Panc1 (cell line): ENCODE measurements at regions not wholly inside any gene's neighbourhood (a gene's known extent, or its start where the extent isn't known, plus 50 kb on each side); places are given as distances from the start of the nearest gene placed in this dataset.

ENCODE experiments used
- ATAC-seq: fragments of 200-7000 bp; cut with Tn5 transposase; 2 replicates; pipeline ENCODE4 v1.9.1; 2020; ENCODE audit warnings: mild to moderate bottlenecking, moderate library complexity
- BruUV-seq: library from RNA; stranded (reverse); fragments of 400-500 nt; replicated peaks from 2 replicates; lab custom pipeline; 2021; lab: Mats Ljungman, UMichigan
- CTCF ChIA-PET: fragments of 300-600 bp; sonication (Branson Sonifier 250); formaldehyde crosslinking; loops from one replicate; lab custom pipeline; 2022; ENCODE audit warnings: antibody characterized with exemption; lab: Charles Lee
- POLR2A ChIA-PET: fragments of 300-600 bp; sonication (Branson Sonifier 250); formaldehyde crosslinking; loops from one replicate; lab custom pipeline; 2022; ENCODE audit warnings: antibody characterized with exemption; lab: Charles Lee
- DNase-seq: peaks from one replicate; pipeline ENCODE4 v3.0.0-alpha.2; 2010; ENCODE audit warnings: low read depth, low spot score
- H3K27ac ChIP-seq: 2 replicates; pipeline ENCODE4 v1.5.1; 2011; ENCODE audit warnings: mild to moderate bottlenecking, low read length, inconsistent platforms
- H3K27me3 ChIP-seq: fragments of 200-500 bp; sonication (Bioruptor generic); 2 replicates; pipeline ENCODE4 v1.6.0; 2014; ENCODE audit warnings: low read length, inconsistent platforms; ENCODE audit not compliant: control insufficient read depth, insufficient read depth
- H3K36me3 ChIP-seq: fragments of 200-500 bp; sonication (Bioruptor generic); 2 replicates; pipeline ENCODE4 v1.5.1; 2014; ENCODE audit warnings: inconsistent platforms, mild to moderate bottlenecking, low read length, moderate library complexity; ENCODE audit not compliant: control insufficient read depth, insufficient read depth
- H3K4me1 ChIP-seq: 2 replicates; pipeline ENCODE4 v1.5.1; 2011; ENCODE audit warnings: inconsistent platforms, mild to moderate bottlenecking, low read length, moderate library complexity; ENCODE audit not compliant: control insufficient read depth, insufficient read depth
- H3K4me3 ChIP-seq, 2 experiments: 2 replicates each; pipeline ENCODE4 v1.5.1; 2011 to 2012; ENCODE audit warnings: low read depth in 2 of 2, low read length in 2 of 2, mild to moderate bottlenecking in 2 of 2, inconsistent platforms in 1 of 2, moderate library complexity in 1 of 2
- H3K9me3 ChIP-seq: fragments of 200-500 bp; sonication (Bioruptor generic); 2 replicates; pipeline ENCODE4 v1.5.1; 2014; ENCODE audit warnings: low read depth, mild to moderate bottlenecking, inconsistent platforms, low read length, moderate library complexity; ENCODE audit not compliant: control insufficient read depth, insufficient read depth
- POLR2AphosphoS5 ChIP-seq: IDR thresholded peaks from 2 replicates; pipeline ENCODE4 v1.6.1; 2012; ENCODE audit warnings: mild to moderate bottlenecking, low read depth, low read length, moderate library complexity
- SIN3A ChIP-seq: IDR thresholded peaks from 2 replicates; pipeline ENCODE4 v1.6.1; 2012; ENCODE audit warnings: low read depth, mild to moderate bottlenecking, low read length, moderate library complexity, borderline replicate concordance; ENCODE audit not compliant: insufficient read depth
- TCF7L2 ChIP-seq: IDR thresholded peaks from 2 replicates; pipeline ENCODE4 v1.6.1; 2011; ENCODE audit warnings: mild to moderate bottlenecking, low read depth, low read length, inconsistent platforms
- in situ Hi-C: cut with HindIII; loops from 2 replicates; pipeline ENCODE4 v1.10.0; 2016; ENCODE audit warnings: low sequenced_read_pairs, low pct_unique_long_range_greater_than_20kb
- intact Hi-C: fragments of 100-400 bp; cut with micrococcal nuclease; formaldehyde crosslinking; loops from one replicate; pipeline ENCODE4 v1.10.0; 2022; ENCODE audit not compliant: unreplicated experiment
- TF ChIP-seq, protein P1 (sequence below), 2 experiments: IDR thresholded peaks; 2 replicates each; pipeline ENCODE4 v1.6.1; 2011 to 2012; ENCODE audit warnings: low read depth in 2 of 2, control low read depth in 1 of 2, low read length in 1 of 2, mild to moderate bottlenecking in 1 of 2, moderate library complexity in 1 of 2; ENCODE audit not compliant: insufficient read depth in 1 of 2
- TF ChIP-seq, protein P2 (sequence below): fragments of 450-650 bp; IDR thresholded peaks from 2 replicates; pipeline ENCODE4 v1.5.1; 2017; ENCODE audit warnings: mild to moderate bottlenecking

DNA sequence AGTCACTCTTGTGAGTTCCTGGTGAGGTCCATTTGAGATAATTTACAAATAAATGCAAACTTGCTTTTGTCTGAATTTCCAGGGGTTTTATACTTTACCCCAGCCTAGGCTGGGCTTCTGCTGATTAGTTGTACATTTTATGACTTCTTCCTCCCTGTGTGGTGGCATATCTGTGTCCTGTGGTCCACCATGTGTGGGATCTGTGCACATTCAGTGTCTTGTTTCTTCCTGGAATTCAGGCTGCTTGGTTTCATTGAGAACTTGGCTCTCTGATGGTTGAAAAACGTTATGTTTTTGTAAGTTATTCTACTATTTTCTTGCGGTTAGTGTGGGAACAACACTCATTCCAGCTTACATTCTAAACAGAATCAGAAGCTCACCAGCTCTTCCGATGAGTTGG lies 523.4 kb upstream of the PFKP start:
- DNase-seq (no peak), ATAC-seq (no peak)
- no peaks in the 10 kb centered on the region for H3K27me3 ChIP-seq
- in situ Hi-C loops, result no loop called here
- CTCF ChIA-PET, result no interaction called here
- POLR2A ChIA-PET, result no interaction called here
- H3K4me3 ChIP-seq, result no peak overlapping the region
- TF ChIP-seq TCF7L2, result no peak
- TF ChIP-seq SIN3A, result no peak
- TF ChIP-seq, protein P1, sequence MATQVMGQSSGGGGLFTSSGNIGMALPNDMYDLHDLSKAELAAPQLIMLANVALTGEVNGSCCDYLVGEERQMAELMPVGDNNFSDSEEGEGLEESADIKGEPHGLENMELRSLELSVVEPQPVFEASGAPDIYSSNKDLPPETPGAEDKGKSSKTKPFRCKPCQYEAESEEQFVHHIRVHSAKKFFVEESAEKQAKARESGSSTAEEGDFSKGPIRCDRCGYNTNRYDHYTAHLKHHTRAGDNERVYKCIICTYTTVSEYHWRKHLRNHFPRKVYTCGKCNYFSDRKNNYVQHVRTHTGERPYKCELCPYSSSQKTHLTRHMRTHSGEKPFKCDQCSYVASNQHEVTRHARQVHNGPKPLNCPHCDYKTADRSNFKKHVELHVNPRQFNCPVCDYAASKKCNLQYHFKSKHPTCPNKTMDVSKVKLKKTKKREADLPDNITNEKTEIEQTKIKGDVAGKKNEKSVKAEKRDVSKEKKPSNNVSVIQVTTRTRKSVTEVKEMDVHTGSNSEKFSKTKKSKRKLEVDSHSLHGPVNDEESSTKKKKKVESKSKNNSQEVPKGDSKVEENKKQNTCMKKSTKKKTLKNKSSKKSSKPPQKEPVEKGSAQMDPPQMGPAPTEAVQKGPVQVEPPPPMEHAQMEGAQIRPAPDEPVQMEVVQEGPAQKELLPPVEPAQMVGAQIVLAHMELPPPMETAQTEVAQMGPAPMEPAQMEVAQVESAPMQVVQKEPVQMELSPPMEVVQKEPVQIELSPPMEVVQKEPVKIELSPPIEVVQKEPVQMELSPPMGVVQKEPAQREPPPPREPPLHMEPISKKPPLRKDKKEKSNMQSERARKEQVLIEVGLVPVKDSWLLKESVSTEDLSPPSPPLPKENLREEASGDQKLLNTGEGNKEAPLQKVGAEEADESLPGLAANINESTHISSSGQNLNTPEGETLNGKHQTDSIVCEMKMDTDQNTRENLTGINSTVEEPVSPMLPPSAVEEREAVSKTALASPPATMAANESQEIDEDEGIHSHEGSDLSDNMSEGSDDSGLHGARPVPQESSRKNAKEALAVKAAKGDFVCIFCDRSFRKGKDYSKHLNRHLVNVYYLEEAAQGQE (IDR thresholded peaks at IDR 0.05; ENCODE audit: insufficient read depth in 1 of 2, low read depth in 2 of 2, low read length in 1 of 2), result no peak
- no peak for TF ChIP-seq POLR2AphosphoS5
- TF ChIP-seq, protein P2, sequence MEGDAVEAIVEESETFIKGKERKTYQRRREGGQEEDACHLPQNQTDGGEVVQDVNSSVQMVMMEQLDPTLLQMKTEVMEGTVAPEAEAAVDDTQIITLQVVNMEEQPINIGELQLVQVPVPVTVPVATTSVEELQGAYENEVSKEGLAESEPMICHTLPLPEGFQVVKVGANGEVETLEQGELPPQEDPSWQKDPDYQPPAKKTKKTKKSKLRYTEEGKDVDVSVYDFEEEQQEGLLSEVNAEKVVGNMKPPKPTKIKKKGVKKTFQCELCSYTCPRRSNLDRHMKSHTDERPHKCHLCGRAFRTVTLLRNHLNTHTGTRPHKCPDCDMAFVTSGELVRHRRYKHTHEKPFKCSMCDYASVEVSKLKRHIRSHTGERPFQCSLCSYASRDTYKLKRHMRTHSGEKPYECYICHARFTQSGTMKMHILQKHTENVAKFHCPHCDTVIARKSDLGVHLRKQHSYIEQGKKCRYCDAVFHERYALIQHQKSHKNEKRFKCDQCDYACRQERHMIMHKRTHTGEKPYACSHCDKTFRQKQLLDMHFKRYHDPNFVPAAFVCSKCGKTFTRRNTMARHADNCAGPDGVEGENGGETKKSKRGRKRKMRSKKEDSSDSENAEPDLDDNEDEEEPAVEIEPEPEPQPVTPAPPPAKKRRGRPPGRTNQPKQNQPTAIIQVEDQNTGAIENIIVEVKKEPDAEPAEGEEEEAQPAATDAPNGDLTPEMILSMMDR, result no peak
- no peak overlapping the region for H3K27ac ChIP-seq
- no peaks in the 10 kb centered on the region for H3K9me3 ChIP-seq
- no TSS peak for BruUV-seq
- no peaks in the 10 kb centered on the region for H3K36me3 ChIP-seq
- no peaks in the 10 kb centered on the region for H3K4me1 ChIP-seq
- intact Hi-C loops, result no loop called here

DNA sequence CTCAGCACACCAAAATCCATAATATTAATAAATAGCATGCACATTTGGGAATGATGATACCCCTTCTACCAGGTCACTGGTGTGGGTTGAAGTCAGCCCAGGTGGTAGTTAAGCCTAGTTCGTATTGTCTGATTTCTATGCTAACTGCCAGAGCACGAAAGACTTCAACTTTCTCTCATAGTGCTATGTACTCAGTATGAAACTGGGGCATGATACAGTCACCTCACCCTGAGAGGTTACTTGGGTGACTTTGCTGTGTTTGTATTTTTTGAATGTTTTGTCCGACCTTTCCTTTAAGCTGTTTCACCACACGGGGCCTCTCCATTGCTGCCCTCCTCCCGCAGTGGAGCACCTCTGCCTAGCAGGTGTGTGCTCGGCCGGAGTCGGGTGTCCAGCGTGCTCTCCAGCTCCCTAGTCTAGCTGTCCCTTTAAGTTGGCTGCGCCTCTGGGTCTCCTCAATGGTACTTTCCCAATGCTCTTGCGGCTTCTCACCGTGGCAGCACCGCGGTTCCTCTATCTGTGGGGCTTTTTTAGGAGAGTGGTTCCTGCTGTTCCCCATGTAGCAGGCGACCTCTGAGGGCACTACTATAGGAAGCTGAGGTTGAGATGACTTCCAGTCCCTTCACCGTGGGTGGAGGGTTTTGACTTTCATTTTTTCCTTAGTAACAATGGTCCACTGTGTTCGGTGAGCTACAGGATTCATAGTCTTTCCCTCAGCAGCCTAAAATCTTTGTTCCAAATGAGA lies 524.0 kb upstream of the PFKP start:
- CTCF ChIA-PET, result no interaction called here
- no TSS peak for BruUV-seq
- intact Hi-C loops, result no loop called here

More for the DNA sequence above, 524.0 kb upstream of the PFKP start:
- Histone ChIP-seq H3K27ac (no peak overlapping the region), H3K36me3 (no peaks in the 10 kb centered on the region), H3K4me1 (no peaks in the 10 kb centered on the region), H3K9me3 (no peaks in the 10 kb centered on the region), H3K27me3 (no peaks in the 10 kb centered on the region), H3K4me3 (no peak overlapping the region)
- ATAC-seq (no peak), DNase-seq (no peak)
- TF ChIP-seq POLR2AphosphoS5, result no peak
- no peak for TF ChIP-seq TCF7L2
- TF ChIP-seq, protein P1 (IDR thresholded peaks at IDR 0.05; ENCODE audit: insufficient read depth in 1 of 2, low read depth in 2 of 2, low read length in 1 of 2), result no peak
- TF ChIP-seq, protein P2, result no peak
- no peak for TF ChIP-seq SIN3A
- in situ Hi-C loops, result no loop called here
- POLR2A ChIA-PET, result no interaction called here
